SK-N-SH (cell line): ENCODE measurements at regions not wholly inside any gene's neighbourhood (a gene's known extent, or its start where the extent isn't known, plus 50 kb on each side); places are given as distances from the start of the nearest gene placed in this dataset.

Experiments used
- CTCF ChIA-PET: fragments of 300-600, 350-600 bp; formaldehyde crosslinking; extraction: SDS; loops from one replicate; lab custom pipeline; 2021; lab: Yijun Ruan, JAX
- POLR2A ChIA-PET: fragments of 350-600 bp; sonication (Branson Sonifier 250); formaldehyde crosslinking; extraction: SDS; loops from one replicate; lab custom pipeline; 2020; ENCODE audit warnings: antibody characterized with exemption, inconsistent platforms; lab: Yijun Ruan, JAX
- DNase-seq: peaks from one replicate; pipeline ENCODE4 v3.0.0; 2012
- H2AFZ ChIP-seq: fragments of 200-600 bp; sonication (generic); 2 replicates; pipeline ENCODE4 v1.8.1; 2016; ENCODE audit warnings: antibody characterized with exemption, mild to moderate bottlenecking, low read depth
- H3F3A ChIP-seq: fragments of 200-600 bp; sonication (generic); replicated peaks from 2 replicates; pipeline ENCODE3; 2016; ENCODE audit warnings: antibody characterized with exemption, mild to moderate bottlenecking; ENCODE audit not compliant: insufficient read depth
- H3K27ac ChIP-seq, 2 experiments: fragments of 200-500 bp in 1 of 2; fragments of 200-600 bp in 1 of 2; sonication (Bioruptor generic) in 1 of 2; sonication (generic), shearing (Covaris generic) in 1 of 2; 2 replicates each; pipeline versions ENCODE4 v1.5.1 to v1.6.1; 2014 to 2016; ENCODE audit warnings: low read depth in 2 of 2, inconsistent platforms in 1 of 2, low read length in 1 of 2, mild to moderate bottlenecking in 1 of 2, mixed read lengths in 1 of 2
- H3K27me3 ChIP-seq: fragments of 200-600 bp; sonication (generic), shearing (Covaris generic); 2 replicates; pipeline ENCODE4 v1.6.1; 2016; ENCODE audit warnings: mixed run types; ENCODE audit not compliant: insufficient read depth
- H3K36me3 ChIP-seq, 2 experiments: fragments of 200-500 bp in 1 of 2; fragments of 200-600 bp in 1 of 2; sonication (Bioruptor generic) in 1 of 2; sonication (generic) in 1 of 2; replicated peaks in 1 of 2; 2 replicates each; pipeline versions ENCODE3 to v1.5.1; 2014 to 2016; ENCODE audit warnings: low read length in 1 of 2, mild to moderate bottlenecking in 1 of 2; ENCODE audit not compliant: insufficient read depth in 2 of 2, control insufficient read depth in 1 of 2
- H3K4me1 ChIP-seq, 2 experiments: fragments of 200-500 bp in 1 of 2; fragments of 200-600 bp in 1 of 2; sonication (Bioruptor generic) in 1 of 2; sonication (generic), shearing (Covaris generic) in 1 of 2; 2 replicates each; pipeline versions ENCODE4 v1.5.1 to v1.6.1; 2014 to 2016; ENCODE audit warnings: low read depth in 1 of 2, low read length in 1 of 2, mixed run types in 1 of 2; ENCODE audit not compliant: insufficient read depth in 2 of 2, control insufficient read depth in 1 of 2
- H3K4me2 ChIP-seq: fragments of 200-600 bp; sonication (generic), shearing (Covaris generic); 2 replicates; pipeline ENCODE4 v1.6.1; 2017; ENCODE audit warnings: mixed run types
- H3K4me3 ChIP-seq, 2 experiments: fragments of 200-500 bp in 1 of 2; fragments of 200-600 bp in 1 of 2; sonication (Bioruptor generic) in 1 of 2; sonication (generic), shearing (Covaris generic) in 1 of 2; 2 replicates each; pipeline versions ENCODE4 v1.5.1 to v1.8.1; 2014 to 2016; ENCODE audit warnings: low read depth in 2 of 2, inconsistent platforms in 1 of 2, low read length in 1 of 2, mild to moderate bottlenecking in 1 of 2, mixed read lengths in 1 of 2, moderate library complexity in 1 of 2
- H3K79me2 ChIP-seq: fragments of 200-600 bp; sonication (generic); 2 replicates; pipeline ENCODE4 v1.8.1; 2017; ENCODE audit warnings: mild to moderate bottlenecking; ENCODE audit not compliant: insufficient read depth
- H3K9ac ChIP-seq: fragments of 200-600 bp; sonication (generic); 2 replicates; pipeline ENCODE4 v1.6.1; 2017; ENCODE audit warnings: mixed run types
- H3K9me2 ChIP-seq: fragments of 200-600 bp; sonication (generic); 2 replicates; pipeline ENCODE4 v1.6.1; 2017; ENCODE audit warnings: mixed run types
- H3K9me3 ChIP-seq: fragments of 200-600 bp; sonication (generic); 2 replicates; pipeline ENCODE4 v1.6.1; 2017; ENCODE audit warnings: mixed run types, mild to moderate bottlenecking, moderate library complexity
- H4K20me1 ChIP-seq: fragments of 200-600 bp; sonication (generic); 2 replicates; pipeline ENCODE4 v1.6.1; 2017; ENCODE audit warnings: mild to moderate bottlenecking, mixed run types; ENCODE audit not compliant: insufficient read depth
- CHD2 ChIP-seq: fragments of 150-350 bp; IDR thresholded peaks from 2 replicates; pipeline ENCODE4 v1.6.1; 2018; ENCODE audit warnings: low read length; ENCODE audit not compliant: partially characterized antibody
- ELF1 ChIP-seq: IDR thresholded peaks from 2 replicates; pipeline ENCODE4 v1.4.0; 2012
- FOSL2 ChIP-seq: IDR thresholded peaks from 2 replicates; pipeline ENCODE4 v1.4.0; 2012; ENCODE audit warnings: low read depth, mild to moderate bottlenecking, moderate library complexity, borderline replicate concordance
- GABPA ChIP-seq: IDR thresholded peaks from 2 replicates; pipeline ENCODE4 v1.4.0; 2012; ENCODE audit warnings: low read depth, mild to moderate bottlenecking
- JUND ChIP-seq: IDR thresholded peaks from 2 replicates; pipeline ENCODE4 v1.4.0; 2012
- MEF2A ChIP-seq: IDR thresholded peaks from 2 replicates; pipeline ENCODE4 v1.4.0; 2012; ENCODE audit warnings: low read depth, borderline replicate concordance
- MXI1 ChIP-seq: IDR thresholded peaks from 2 replicates; pipeline ENCODE4 v1.6.1; 2012; ENCODE audit warnings: mild to moderate bottlenecking, low read depth, low read length, improper control_type of control experiment
- NFIC ChIP-seq: IDR thresholded peaks from 2 replicates; pipeline ENCODE4 v1.4.0; 2012; ENCODE audit warnings: borderline replicate concordance
- NRF1 ChIP-seq: IDR thresholded peaks from 2 replicates; pipeline ENCODE4 v1.6.1; 2012; ENCODE audit warnings: low read depth, mild to moderate bottlenecking, low read length
- POLR2AphosphoS5 ChIP-seq: IDR thresholded peaks from 2 replicates; pipeline ENCODE4 v1.6.1; 2012; ENCODE audit warnings: low read depth, low read length
- RCOR1 ChIP-seq: fragments of 150-350 bp; IDR thresholded peaks from 2 replicates; pipeline ENCODE4 v1.6.1; 2017; ENCODE audit warnings: antibody characterized with exemption, low read length
- SIN3A ChIP-seq: IDR thresholded peaks from 2 replicates; pipeline ENCODE4 v1.6.1; 2012; ENCODE audit warnings: low read depth, mild to moderate bottlenecking, low read length, moderate library complexity, borderline replicate concordance
- SMC3 ChIP-seq: IDR thresholded peaks from 2 replicates; pipeline ENCODE4 v1.6.1; 2012; ENCODE audit warnings: low read depth, low read length, improper control_type of control experiment
- TCF12 ChIP-seq: IDR thresholded peaks from 2 replicates; pipeline ENCODE4 v1.4.0; 2012
- TEAD4 ChIP-seq: IDR thresholded peaks from 2 replicates; pipeline ENCODE4 v1.4.0; 2012; ENCODE audit warnings: mild to moderate bottlenecking, borderline replicate concordance; ENCODE audit not compliant: insufficient read depth
- YY1 ChIP-seq: IDR thresholded peaks from 2 replicates; pipeline ENCODE4 v1.4.0; 2012; ENCODE audit warnings: low read depth, mild to moderate bottlenecking
- WGBS: methylation state at CpG from one replicate; pipeline ENCODE4 v1.1.6; 2017; ENCODE audit warnings: low lambda C conversion rate; 5-methylcytosine and 5-hydroxymethylcytosine counted together
- TF ChIP-seq, protein P1 (sequence below): fragments of 150-350 bp; IDR thresholded peaks from 2 replicates; pipeline ENCODE4 v1.6.1; 2016; ENCODE audit warnings: mild to moderate bottlenecking, low read depth, low read length
- TF ChIP-seq, protein P2 (sequence below): IDR thresholded peaks from 2 replicates; pipeline ENCODE4; 2012
- TF ChIP-seq, protein P3 (sequence below): IDR thresholded peaks from 2 replicates; pipeline ENCODE4 v1.4.0; 2012; ENCODE audit warnings: low read depth, borderline replicate concordance
- TF ChIP-seq, protein P4 (sequence below): fragments of 150-350 bp; IDR thresholded peaks from 2 replicates; pipeline ENCODE4 v1.6.1; 2017; ENCODE audit warnings: antibody characterized with exemption, low read length, low read depth, borderline replicate concordance
- TF ChIP-seq, protein P5 (sequence below): IDR thresholded peaks from 2 replicates; pipeline ENCODE4 v1.6.1; 2012; ENCODE audit warnings: mild to moderate bottlenecking, low read depth, low read length, moderate library complexity

DNA sequence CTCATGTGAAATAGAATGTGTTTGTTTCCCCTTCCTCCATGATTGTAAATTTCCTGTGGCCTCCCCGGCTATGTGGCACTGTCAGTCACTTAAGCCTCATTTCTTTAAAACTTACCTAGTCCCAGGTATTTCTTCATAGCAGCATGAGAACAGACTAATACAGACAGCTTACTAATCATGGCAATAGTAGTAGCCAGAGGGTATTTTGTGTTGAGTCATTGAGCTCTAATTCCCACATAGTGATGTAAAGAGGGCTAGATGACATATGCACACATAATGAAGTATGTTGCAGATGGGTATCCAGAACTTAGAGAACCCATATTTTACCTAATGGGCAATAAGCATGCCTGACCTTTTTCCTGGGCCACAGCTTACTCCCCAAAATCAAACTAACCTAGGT lies 1197.2 kb downstream of the PCDH7 start:
- POLR2A ChIA-PET: no interaction called here
- CTCF ChIA-PET: no interaction called here
- no peak overlapping the region for H3K9ac ChIP-seq
- H3K9me3 ChIP-seq: 0 out of 2 replicates have a peak, but pooled peaks cover 10% of the 10 kb centered on the region
- no peak overlapping the region for H3K4me3 ChIP-seq
- no peak overlapping the region for H3K27ac ChIP-seq
- 7% methylated on average over 1 of the region's 1 CpG for WGBS
- H2AFZ ChIP-seq: no peak overlapping the region
- H4K20me1 ChIP-seq: no peaks in the 10 kb centered on the region
- TF ChIP-seq NFIC (no peak), POLR2AphosphoS5 (no peak)
- no peak overlapping the region for H3K4me2 ChIP-seq
- no peaks in the 10 kb centered on the region for H3K36me3 ChIP-seq
- no peak for DNase-seq
- H3K27me3 ChIP-seq: no peaks in the 10 kb centered on the region
- no peaks in the 10 kb centered on the region for H3F3A ChIP-seq
- no peaks in the 10 kb centered on the region for H3K79me2 ChIP-seq
- no peaks in the 10 kb centered on the region for H3K4me1 ChIP-seq
- H3K9me2 ChIP-seq: no peaks in the 10 kb centered on the region; the same call in 1 of the 2 replicates

DNA sequence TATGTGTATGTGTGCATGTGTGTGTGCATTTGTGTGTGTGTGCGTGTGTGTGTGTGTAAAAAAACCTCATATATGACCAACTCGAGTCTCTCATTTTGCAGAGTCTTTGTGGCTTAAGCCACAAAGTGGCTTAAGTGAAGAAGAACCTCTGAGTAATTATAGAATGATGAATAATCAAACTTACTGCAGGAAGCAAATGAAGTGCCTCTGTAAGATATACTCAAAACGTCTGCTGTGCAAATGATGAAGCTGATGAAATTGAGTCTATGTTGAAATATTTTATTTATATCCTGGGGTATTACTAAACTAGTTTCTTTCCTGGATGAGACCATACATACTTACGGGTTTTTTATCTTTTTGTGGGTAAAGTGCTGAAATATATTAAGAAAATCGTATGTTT lies 1198.7 kb downstream of the PCDH7 start:
- ChIA-PET CTCF (no interaction called here), POLR2A (no interaction called here)
- no peaks in the 10 kb centered on the region for H3K4me1 ChIP-seq
- H3K4me3 ChIP-seq: no peak overlapping the region
- no peak overlapping the region for H3K9ac ChIP-seq
- H2AFZ ChIP-seq: no peak overlapping the region
- H3K27me3 ChIP-seq: no peaks in the 10 kb centered on the region
- no peaks in the 10 kb centered on the region for H3F3A ChIP-seq
- no peaks in the 10 kb centered on the region for H3K79me2 ChIP-seq
- H3K27ac ChIP-seq: no peak overlapping the region
- 3% methylated on average over 5 of the region's 5 CpGs for WGBS
- TF ChIP-seq CHD2 (no peak), GABPA (no peak), NFIC (no peak), RCOR1 (no peak), TEAD4 (no peak), SMC3 (no peak), JUND (no peak), YY1 (no peak), SIN3A (no peak), MEF2A (no peak), NRF1 (no peak), MXI1 (no peak), ELF1 (no peak), FOSL2 (no peak), TCF12 (no peak)
- TF ChIP-seq, protein P1, sequence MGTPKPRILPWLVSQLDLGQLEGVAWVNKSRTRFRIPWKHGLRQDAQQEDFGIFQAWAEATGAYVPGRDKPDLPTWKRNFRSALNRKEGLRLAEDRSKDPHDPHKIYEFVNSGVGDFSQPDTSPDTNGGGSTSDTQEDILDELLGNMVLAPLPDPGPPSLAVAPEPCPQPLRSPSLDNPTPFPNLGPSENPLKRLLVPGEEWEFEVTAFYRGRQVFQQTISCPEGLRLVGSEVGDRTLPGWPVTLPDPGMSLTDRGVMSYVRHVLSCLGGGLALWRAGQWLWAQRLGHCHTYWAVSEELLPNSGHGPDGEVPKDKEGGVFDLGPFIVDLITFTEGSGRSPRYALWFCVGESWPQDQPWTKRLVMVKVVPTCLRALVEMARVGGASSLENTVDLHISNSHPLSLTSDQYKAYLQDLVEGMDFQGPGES: no peak
- TF ChIP-seq, protein P2, sequence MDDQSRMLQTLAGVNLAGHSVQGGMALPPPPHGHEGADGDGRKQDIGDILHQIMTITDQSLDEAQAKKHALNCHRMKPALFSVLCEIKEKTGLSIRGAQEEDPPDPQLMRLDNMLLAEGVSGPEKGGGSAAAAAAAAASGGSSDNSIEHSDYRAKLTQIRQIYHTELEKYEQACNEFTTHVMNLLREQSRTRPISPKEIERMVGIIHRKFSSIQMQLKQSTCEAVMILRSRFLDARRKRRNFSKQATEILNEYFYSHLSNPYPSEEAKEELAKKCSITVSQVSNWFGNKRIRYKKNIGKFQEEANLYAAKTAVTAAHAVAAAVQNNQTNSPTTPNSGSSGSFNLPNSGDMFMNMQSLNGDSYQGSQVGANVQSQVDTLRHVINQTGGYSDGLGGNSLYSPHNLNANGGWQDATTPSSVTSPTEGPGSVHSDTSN: no peak
- TF ChIP-seq, protein P3, sequence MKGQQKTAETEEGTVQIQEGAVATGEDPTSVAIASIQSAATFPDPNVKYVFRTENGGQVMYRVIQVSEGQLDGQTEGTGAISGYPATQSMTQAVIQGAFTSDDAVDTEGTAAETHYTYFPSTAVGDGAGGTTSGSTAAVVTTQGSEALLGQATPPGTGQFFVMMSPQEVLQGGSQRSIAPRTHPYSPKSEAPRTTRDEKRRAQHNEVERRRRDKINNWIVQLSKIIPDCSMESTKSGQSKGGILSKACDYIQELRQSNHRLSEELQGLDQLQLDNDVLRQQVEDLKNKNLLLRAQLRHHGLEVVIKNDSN: no peak
- TF ChIP-seq, protein P4, sequence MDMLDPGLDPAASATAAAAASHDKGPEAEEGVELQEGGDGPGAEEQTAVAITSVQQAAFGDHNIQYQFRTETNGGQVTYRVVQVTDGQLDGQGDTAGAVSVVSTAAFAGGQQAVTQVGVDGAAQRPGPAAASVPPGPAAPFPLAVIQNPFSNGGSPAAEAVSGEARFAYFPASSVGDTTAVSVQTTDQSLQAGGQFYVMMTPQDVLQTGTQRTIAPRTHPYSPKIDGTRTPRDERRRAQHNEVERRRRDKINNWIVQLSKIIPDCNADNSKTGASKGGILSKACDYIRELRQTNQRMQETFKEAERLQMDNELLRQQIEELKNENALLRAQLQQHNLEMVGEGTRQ: no peak
- TF ChIP-seq, protein P5, sequence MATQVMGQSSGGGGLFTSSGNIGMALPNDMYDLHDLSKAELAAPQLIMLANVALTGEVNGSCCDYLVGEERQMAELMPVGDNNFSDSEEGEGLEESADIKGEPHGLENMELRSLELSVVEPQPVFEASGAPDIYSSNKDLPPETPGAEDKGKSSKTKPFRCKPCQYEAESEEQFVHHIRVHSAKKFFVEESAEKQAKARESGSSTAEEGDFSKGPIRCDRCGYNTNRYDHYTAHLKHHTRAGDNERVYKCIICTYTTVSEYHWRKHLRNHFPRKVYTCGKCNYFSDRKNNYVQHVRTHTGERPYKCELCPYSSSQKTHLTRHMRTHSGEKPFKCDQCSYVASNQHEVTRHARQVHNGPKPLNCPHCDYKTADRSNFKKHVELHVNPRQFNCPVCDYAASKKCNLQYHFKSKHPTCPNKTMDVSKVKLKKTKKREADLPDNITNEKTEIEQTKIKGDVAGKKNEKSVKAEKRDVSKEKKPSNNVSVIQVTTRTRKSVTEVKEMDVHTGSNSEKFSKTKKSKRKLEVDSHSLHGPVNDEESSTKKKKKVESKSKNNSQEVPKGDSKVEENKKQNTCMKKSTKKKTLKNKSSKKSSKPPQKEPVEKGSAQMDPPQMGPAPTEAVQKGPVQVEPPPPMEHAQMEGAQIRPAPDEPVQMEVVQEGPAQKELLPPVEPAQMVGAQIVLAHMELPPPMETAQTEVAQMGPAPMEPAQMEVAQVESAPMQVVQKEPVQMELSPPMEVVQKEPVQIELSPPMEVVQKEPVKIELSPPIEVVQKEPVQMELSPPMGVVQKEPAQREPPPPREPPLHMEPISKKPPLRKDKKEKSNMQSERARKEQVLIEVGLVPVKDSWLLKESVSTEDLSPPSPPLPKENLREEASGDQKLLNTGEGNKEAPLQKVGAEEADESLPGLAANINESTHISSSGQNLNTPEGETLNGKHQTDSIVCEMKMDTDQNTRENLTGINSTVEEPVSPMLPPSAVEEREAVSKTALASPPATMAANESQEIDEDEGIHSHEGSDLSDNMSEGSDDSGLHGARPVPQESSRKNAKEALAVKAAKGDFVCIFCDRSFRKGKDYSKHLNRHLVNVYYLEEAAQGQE: no peak
- H3K4me2 ChIP-seq: no peak overlapping the region
- no peaks in the 10 kb centered on the region; the same call in 1 of the 2 replicates for H3K9me2 ChIP-seq
- no peaks in the 10 kb centered on the region for H4K20me1 ChIP-seq
- H3K36me3 ChIP-seq: no peaks in the 10 kb centered on the region
- 0 out of 2 replicates have a peak, but pooled peaks cover 10% of the 10 kb centered on the region for H3K9me3 ChIP-seq
- no peak for DNase-seq
